ENCODE measurements at regions not wholly inside any gene's neighbourhood (a gene's known extent, or its start where the extent isn't known, plus 50 kb on each side); places are given as distances from the start of the nearest gene placed in this dataset.

DNA sequence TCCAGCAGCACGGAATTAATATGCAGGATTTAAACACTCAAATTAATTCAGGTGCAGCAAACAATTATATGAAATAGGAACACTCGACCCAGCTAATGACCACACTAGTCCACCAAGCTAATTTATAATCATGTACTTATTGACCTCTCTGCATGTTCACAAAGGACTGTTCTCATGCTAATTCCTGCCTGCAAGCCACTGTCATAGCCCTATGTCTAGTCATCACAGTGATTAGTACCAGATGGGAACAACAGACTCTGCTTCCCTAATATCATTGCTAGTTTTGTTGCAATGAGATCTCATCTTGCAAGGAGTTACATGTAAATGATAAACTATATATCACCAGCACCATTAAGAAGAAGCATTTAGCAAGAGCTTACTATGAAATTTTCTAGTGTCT is 553.0 kb upstream of the GRAMD2B start:
- no peak overlapping the region for H3K4me3 ChIP-seq (ENCODE audit: extremely low read depth, insufficient read depth, low read length, poor library complexity, severe bottlenecking)
- no peaks in the 10 kb centered on the region for H3K4me1 ChIP-seq (ENCODE audit: control insufficient read depth, insufficient read depth, low read length, poor library complexity, severe bottlenecking)
- WGBS, 2 experiments (ENCODE audit: insufficient coverage in 2 of 2), result 64 to 92% methylated on average over 1 to 2 of the region's 2 CpGs
- H3K27ac ChIP-seq (ENCODE audit: low read depth, low read length, severe bottlenecking), result no peak overlapping the region
- no peaks in the 10 kb centered on the region for H3K9me3 ChIP-seq (ENCODE audit: control insufficient read depth, low read length)
- H3K36me3 ChIP-seq (ENCODE audit: control insufficient read depth, insufficient read depth, low read length), result no peaks in the 10 kb centered on the region

DNA sequence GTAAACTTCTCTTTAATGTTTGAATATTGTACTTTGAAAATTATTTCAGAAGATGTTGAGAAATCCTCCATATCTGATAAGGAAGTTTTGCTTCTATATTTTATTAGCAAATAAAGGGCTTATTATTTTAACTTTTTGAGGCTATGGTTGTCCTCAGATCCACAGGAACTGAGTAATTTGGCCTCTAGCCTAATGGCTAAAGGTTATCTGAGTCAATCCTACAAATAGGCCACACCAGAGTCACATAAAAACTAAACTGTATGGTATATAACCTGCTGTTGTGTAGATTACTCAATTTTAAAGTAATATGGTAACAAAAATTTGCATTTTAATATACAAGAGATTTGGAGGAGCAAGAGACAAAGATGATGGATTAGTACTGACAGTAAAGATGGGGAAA is 549.2 kb upstream of the GRAMD2B start:
- no peak overlapping the region for H3K4me3 ChIP-seq (ENCODE audit: extremely low read depth, insufficient read depth, low read length, poor library complexity, severe bottlenecking)
- no peaks in the 10 kb centered on the region for H3K4me1 ChIP-seq (ENCODE audit: control insufficient read depth, insufficient read depth, low read length, poor library complexity, severe bottlenecking)
- no peaks in the 10 kb centered on the region for H3K36me3 ChIP-seq (ENCODE audit: control insufficient read depth, insufficient read depth, low read length)
- H3K27ac ChIP-seq (ENCODE audit: low read depth, low read length, severe bottlenecking), result no peak overlapping the region
- H3K9me3 ChIP-seq (ENCODE audit: control insufficient read depth, low read length), result no peaks in the 10 kb centered on the region

- Histone ChIP-seq H3K27ac (ENCODE audit: low read depth, low read length, severe bottlenecking) (no peak overlapping the region), H3K4me3 (ENCODE audit: extremely low read depth, insufficient read depth, low read length, poor library complexity, severe bottlenecking) (no peak overlapping the region), H3K9me3 (ENCODE audit: control insufficient read depth, low read length) (no peaks in the 10 kb centered on the region), H3K4me1 (ENCODE audit: control insufficient read depth, insufficient read depth, low read length, poor library complexity, severe bottlenecking) (no peaks in the 10 kb centered on the region), H3K36me3 (ENCODE audit: control insufficient read depth, insufficient read depth, low read length) (no peaks in the 10 kb centered on the region)
- WGBS, 2 experiments (ENCODE audit: insufficient coverage in 2 of 2), result 80 to 100% methylated on average over 1 to 2 of the region's 4 CpGs
Observed at GRCh38 chr5:125874717-125875116, 548.5 kb upstream of the GRAMD2B start.

- Histone ChIP-seq H3K4me3 (ENCODE audit: extremely low read depth, insufficient read depth, low read length, poor library complexity, severe bottlenecking) (no peak overlapping the region), H3K9me3 (ENCODE audit: control insufficient read depth, low read length) (no peaks in the 10 kb centered on the region), H3K4me1 (ENCODE audit: control insufficient read depth, insufficient read depth, low read length, poor library complexity, severe bottlenecking) (no peaks in the 10 kb centered on the region), H3K27ac (ENCODE audit: low read depth, low read length, severe bottlenecking) (no peak overlapping the region), H3K36me3 (ENCODE audit: control insufficient read depth, insufficient read depth, low read length) (no peaks in the 10 kb centered on the region)
- no CpG with 5 or more reads among the region's 3 CpGs for whole genome bisulfite sequencing, 2 experiments (ENCODE audit: insufficient coverage in 2 of 2)
Observed at GRCh38 chr5:125877248-125877647, 546.0 kb upstream of the GRAMD2B start.

GRCh38 chr5:125882061-125882460 is 541.1 kb upstream of the GRAMD2B start:
- no CpG with 5 or more reads among the region's 1 CpG for WGBS, 2 experiments (ENCODE audit: insufficient coverage in 2 of 2)
- Histone ChIP-seq H3K36me3 (ENCODE audit: control insufficient read depth, insufficient read depth, low read length) (no peaks in the 10 kb centered on the region), H3K4me3 (ENCODE audit: extremely low read depth, insufficient read depth, low read length, poor library complexity, severe bottlenecking) (no peak overlapping the region), H3K4me1 (ENCODE audit: control insufficient read depth, insufficient read depth, low read length, poor library complexity, severe bottlenecking) (no peaks in the 10 kb centered on the region), H3K27ac (ENCODE audit: low read depth, low read length, severe bottlenecking) (no peak overlapping the region), H3K9me3 (ENCODE audit: control insufficient read depth, low read length) (no peaks in the 10 kb centered on the region)

DNA sequence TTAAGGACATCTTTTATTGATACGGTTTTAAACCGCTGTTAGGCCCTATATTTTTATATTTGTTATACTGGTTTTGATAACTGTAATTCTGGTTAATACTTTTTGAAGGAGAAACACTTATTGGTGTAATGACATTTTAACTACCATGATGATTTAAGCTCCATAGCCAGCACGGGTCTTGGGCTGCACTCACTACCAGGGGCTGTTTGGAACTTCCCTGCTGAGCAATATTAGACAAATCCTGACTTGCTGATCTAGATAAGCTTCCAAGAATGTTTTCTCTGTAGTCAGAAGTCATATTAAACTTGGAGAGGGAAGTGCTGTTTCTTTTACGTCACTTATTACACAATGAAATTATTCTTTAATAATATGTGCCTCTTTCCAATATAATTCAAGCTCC is 540.0 kb upstream of the GRAMD2B start:
- H3K9me3 ChIP-seq (ENCODE audit: control insufficient read depth, low read length), result no peaks in the 10 kb centered on the region
- no peaks in the 10 kb centered on the region for H3K4me1 ChIP-seq (ENCODE audit: control insufficient read depth, insufficient read depth, low read length, poor library complexity, severe bottlenecking)
- no peak overlapping the region for H3K27ac ChIP-seq (ENCODE audit: low read depth, low read length, severe bottlenecking)
- no peaks in the 10 kb centered on the region for H3K36me3 ChIP-seq (ENCODE audit: control insufficient read depth, insufficient read depth, low read length)
- no peak overlapping the region for H3K4me3 ChIP-seq (ENCODE audit: extremely low read depth, insufficient read depth, low read length, poor library complexity, severe bottlenecking)
- WGBS, 2 experiments (ENCODE audit: insufficient coverage in 2 of 2), result 86% methylated on average over 1 of the region's 4 CpGs; no CpG with 5 or more reads in 1 of the 2 experiments

DNA sequence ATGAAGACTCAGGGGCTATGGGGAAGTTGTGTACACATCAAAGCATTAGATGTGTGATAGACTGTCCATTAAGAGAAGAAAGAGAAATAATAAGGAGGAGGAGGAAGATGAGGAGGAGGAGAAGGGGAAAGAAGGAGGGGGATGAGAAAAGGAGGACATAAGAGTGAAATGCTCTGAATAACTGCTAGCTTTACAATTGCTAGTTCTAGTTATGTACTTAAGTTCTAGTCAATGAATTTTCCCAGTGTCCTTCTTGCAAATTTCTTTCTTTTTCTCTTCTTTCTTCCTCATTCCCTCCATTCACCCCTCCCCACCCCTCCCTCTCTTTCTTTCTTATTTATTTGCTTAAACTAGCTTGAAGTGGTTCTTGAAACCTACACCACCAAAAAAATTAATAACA is 534.9 kb upstream of the GRAMD2B start:
- no peaks in the 10 kb centered on the region for H3K4me1 ChIP-seq (ENCODE audit: control insufficient read depth, insufficient read depth, low read length, poor library complexity, severe bottlenecking)
- H3K36me3 ChIP-seq (ENCODE audit: control insufficient read depth, insufficient read depth, low read length), result no peaks in the 10 kb centered on the region
- no peaks in the 10 kb centered on the region for H3K9me3 ChIP-seq (ENCODE audit: control insufficient read depth, low read length)
- H3K4me3 ChIP-seq (ENCODE audit: extremely low read depth, insufficient read depth, low read length, poor library complexity, severe bottlenecking), result no peak overlapping the region
- H3K27ac ChIP-seq (ENCODE audit: low read depth, low read length, severe bottlenecking), result no peak overlapping the region

DNA sequence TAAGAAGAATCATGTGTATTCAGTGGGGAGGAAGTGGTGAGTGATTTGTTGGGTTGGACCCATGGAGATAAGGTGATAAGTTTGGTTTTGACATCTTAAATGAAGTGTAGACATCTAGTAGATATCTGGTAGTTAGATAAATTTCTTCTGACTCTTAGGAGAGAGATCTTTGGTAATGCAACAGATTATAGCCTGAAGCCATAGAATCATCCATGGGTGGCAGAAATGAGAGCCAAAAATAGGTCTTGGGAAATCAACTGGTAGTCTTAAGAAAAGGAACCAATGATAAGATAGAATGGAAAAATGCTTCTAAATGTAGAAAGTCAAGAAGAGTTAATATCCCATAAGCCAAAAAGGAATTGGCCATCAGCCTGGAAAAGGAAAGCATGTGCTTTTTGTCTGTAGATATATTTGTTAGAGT is 532.7 kb upstream of the GRAMD2B start:
- H3K27ac ChIP-seq (ENCODE audit: low read depth, low read length, severe bottlenecking), result no peak overlapping the region
- no peaks in the 10 kb centered on the region for H3K9me3 ChIP-seq (ENCODE audit: control insufficient read depth, low read length)
- no peak overlapping the region for H3K4me3 ChIP-seq (ENCODE audit: extremely low read depth, insufficient read depth, low read length, poor library complexity, severe bottlenecking)
- no peaks in the 10 kb centered on the region for H3K4me1 ChIP-seq (ENCODE audit: control insufficient read depth, insufficient read depth, low read length, poor library complexity, severe bottlenecking)
- H3K36me3 ChIP-seq (ENCODE audit: control insufficient read depth, insufficient read depth, low read length), result no peaks in the 10 kb centered on the region

DNA sequence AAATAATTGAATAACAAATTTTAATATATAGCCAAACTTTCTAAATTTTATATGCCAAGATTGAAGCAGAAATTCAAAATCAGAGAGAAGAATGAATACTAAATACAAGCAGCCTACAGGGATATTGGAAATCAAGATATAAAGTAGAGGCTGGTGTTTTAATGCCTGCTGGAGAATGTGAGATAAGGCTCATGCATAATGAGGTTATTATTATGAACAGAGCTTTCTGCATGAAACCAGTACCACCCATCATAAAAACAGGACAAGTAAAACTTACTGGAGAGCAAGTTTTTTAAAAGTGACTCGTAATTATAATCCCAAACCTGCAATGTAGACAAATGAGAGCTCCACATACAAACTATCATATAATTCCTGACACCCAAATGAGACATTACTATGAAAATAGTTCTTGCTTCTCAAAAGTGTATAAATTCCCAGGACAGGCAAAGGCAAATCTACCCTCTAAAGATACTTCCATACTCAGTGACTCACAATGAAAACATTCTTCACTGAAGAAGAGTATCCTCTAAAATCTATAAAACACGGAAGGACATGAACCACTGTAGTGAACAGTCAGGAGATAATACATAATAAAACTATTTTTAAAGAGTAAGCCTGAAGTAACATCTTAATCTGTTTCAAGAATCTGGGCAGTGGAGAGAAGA is 532.0 kb upstream of the GRAMD2B start:
- no peaks in the 10 kb centered on the region for H3K4me1 ChIP-seq (ENCODE audit: control insufficient read depth, insufficient read depth, low read length, poor library complexity, severe bottlenecking)
- WGBS, 2 experiments (ENCODE audit: insufficient coverage in 2 of 2), result no CpG with 5 or more reads among the region's 2 CpGs
- H3K4me3 ChIP-seq (ENCODE audit: extremely low read depth, insufficient read depth, low read length, poor library complexity, severe bottlenecking), result no peak overlapping the region
- H3K27ac ChIP-seq (ENCODE audit: low read depth, low read length, severe bottlenecking), result no peak overlapping the region
- no peaks in the 10 kb centered on the region for H3K36me3 ChIP-seq (ENCODE audit: control insufficient read depth, insufficient read depth, low read length)
- H3K9me3 ChIP-seq (ENCODE audit: control insufficient read depth, low read length), result no peaks in the 10 kb centered on the region

DNA sequence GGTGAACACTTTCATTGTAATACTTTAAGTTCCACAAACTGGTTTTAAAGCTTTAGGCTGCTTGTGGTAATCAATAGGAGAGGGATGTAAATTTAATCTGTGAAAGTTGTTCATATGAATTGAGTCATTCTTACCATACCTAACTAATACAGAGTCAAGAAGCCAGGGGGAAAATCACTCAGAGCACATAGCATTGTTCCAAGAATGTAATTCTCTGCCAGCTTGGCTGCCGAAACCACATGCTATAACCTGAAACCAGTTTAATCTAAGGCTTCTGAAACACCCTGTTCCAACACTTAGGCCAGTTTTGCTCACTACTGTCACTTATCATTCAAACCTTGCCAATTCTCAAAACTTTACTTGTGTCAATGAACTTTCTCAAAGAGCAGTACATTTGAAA is 528.8 kb upstream of the GRAMD2B start:
- Histone ChIP-seq H3K36me3 (ENCODE audit: control insufficient read depth, insufficient read depth, low read length) (no peaks in the 10 kb centered on the region), H3K27ac (ENCODE audit: low read depth, low read length, severe bottlenecking) (no peak overlapping the region), H3K4me1 (ENCODE audit: control insufficient read depth, insufficient read depth, low read length, poor library complexity, severe bottlenecking) (no peaks in the 10 kb centered on the region), H3K4me3 (ENCODE audit: extremely low read depth, insufficient read depth, low read length, poor library complexity, severe bottlenecking) (no peak overlapping the region), H3K9me3 (ENCODE audit: control insufficient read depth, low read length) (no peaks in the 10 kb centered on the region)
- WGBS, 2 experiments (ENCODE audit: insufficient coverage in 2 of 2), result 90 to 100% methylated on average over 1 of the region's 1 CpG

- no peaks in the 10 kb centered on the region for H3K36me3 ChIP-seq (ENCODE audit: control insufficient read depth, insufficient read depth, low read length)
- no peaks in the 10 kb centered on the region for H3K4me1 ChIP-seq (ENCODE audit: control insufficient read depth, insufficient read depth, low read length, poor library complexity, severe bottlenecking)
- H3K4me3 ChIP-seq (ENCODE audit: extremely low read depth, insufficient read depth, low read length, poor library complexity, severe bottlenecking), result no peak overlapping the region
- H3K27ac ChIP-seq (ENCODE audit: low read depth, low read length, severe bottlenecking), result no peak overlapping the region
- WGBS, 2 experiments (ENCODE audit: insufficient coverage in 2 of 2), result 0 to 20% methylated on average over 1 to 2 of the region's 3 CpGs
- H3K9me3 ChIP-seq (ENCODE audit: control insufficient read depth, low read length), result no peaks in the 10 kb centered on the region
Observed at GRCh38 chr5:125896368-125896767, 526.8 kb upstream of the GRAMD2B start.

- no peak overlapping the region for H3K4me3 ChIP-seq (ENCODE audit: extremely low read depth, insufficient read depth, low read length, poor library complexity, severe bottlenecking)
- no peak overlapping the region for H3K27ac ChIP-seq (ENCODE audit: low read depth, low read length, severe bottlenecking)
Observed at GRCh38 chr5:125897089-125897488, 526.1 kb upstream of the GRAMD2B start.

More at GRCh38 chr5:125897089-125897488, 526.1 kb upstream of the GRAMD2B start:
- H3K9me3 ChIP-seq (ENCODE audit: control insufficient read depth, low read length), result no peaks in the 10 kb centered on the region
- no peaks in the 10 kb centered on the region for H3K36me3 ChIP-seq (ENCODE audit: control insufficient read depth, insufficient read depth, low read length)
- no peaks in the 10 kb centered on the region for H3K4me1 ChIP-seq (ENCODE audit: control insufficient read depth, insufficient read depth, low read length, poor library complexity, severe bottlenecking)

All from mesodermal cell (in vitro differentiated cells).